ENCODE measurements at regions not wholly inside any gene's neighbourhood (a gene's known extent, or its start where the extent isn't known, plus 50 kb on each side); places are given as distances from the start of the nearest gene placed in this dataset.

DNA sequence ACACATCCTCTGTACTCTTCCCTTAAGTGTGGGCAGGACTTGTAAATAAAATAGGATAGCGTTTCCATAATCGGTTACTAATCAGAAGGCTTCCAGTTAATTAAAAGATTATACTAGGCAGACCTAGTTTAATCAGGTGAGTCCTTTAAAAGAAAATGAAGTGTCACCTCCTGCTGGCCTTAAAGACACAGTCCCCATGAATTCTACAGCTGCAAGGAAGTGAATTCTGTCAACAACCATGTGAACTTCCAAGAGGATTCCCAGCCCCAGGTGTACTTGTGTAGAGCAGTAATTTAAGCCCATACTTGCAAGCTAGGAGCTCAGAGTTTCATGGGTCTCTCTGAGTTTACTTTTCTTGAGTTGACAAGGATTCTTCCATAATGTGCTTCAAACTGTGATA is 918.3 kb downstream of the DTWD2 start:
- TF ChIP-seq, protein P1, sequence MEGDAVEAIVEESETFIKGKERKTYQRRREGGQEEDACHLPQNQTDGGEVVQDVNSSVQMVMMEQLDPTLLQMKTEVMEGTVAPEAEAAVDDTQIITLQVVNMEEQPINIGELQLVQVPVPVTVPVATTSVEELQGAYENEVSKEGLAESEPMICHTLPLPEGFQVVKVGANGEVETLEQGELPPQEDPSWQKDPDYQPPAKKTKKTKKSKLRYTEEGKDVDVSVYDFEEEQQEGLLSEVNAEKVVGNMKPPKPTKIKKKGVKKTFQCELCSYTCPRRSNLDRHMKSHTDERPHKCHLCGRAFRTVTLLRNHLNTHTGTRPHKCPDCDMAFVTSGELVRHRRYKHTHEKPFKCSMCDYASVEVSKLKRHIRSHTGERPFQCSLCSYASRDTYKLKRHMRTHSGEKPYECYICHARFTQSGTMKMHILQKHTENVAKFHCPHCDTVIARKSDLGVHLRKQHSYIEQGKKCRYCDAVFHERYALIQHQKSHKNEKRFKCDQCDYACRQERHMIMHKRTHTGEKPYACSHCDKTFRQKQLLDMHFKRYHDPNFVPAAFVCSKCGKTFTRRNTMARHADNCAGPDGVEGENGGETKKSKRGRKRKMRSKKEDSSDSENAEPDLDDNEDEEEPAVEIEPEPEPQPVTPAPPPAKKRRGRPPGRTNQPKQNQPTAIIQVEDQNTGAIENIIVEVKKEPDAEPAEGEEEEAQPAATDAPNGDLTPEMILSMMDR (optimal IDR thresholded peaks at IDR 0.05 in 1 of 3, IDR thresholded peaks at IDR 0.05 in 1 of 3, conservative IDR thresholded peaks at IDR 0.05 in 1 of 3; ENCODE audit: extremely low read depth in 1 of 3, insufficient read depth in 2 of 3, low read length in 3 of 3): no peak
- TF ChIP-seq EZH2 (IDR thresholded peaks at IDR 0.05; ENCODE audit: low read length): no peak

All from keratinocyte (primary cell).